HG02973 (cell line): ENCODE measurements at regions not wholly inside any gene's neighbourhood (a gene's known extent, or its start where the extent isn't known, plus 50 kb on each side); places are given as distances from the start of the nearest gene placed in this dataset.
"Not testable (repeated sequence)": the region's sequence is repeated elsewhere in the genome, so short reads cannot be mapped to it uniquely, and the experiment has no call there.

Source experiments
- ATAC-seq: cut with Tn5 transposase; IDR thresholded peaks from one replicate; pipeline ENCODE4 v1.9.1; 2021; ENCODE audit warnings: moderate library complexity; ENCODE audit not compliant: unreplicated experiment

DNA sequence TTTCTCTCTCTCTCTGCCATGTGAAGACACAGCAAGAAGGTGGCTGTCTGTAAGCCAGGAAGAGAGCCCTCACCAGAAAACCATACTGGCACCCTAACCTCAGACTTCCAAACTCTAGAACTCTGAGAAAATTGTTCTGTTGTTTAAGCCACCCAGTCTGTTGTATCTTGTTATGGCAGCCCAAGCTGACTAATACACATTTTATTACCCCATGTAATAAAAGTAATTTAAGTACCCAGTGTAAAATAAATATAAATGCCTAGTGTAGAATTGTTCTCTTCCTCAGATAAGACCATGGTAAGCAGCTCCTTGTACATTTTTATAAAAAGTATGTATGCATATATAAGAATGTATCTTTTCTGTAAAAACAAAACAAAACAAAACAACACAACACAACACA lies 119.7 kb downstream of the DTL start:
- ATAC-seq, result no peak

- no peak for ATAC-seq
These were observed 121.7 kb downstream of the DTL start for GRCh38 chr1:212157252-212157651.

DNA sequence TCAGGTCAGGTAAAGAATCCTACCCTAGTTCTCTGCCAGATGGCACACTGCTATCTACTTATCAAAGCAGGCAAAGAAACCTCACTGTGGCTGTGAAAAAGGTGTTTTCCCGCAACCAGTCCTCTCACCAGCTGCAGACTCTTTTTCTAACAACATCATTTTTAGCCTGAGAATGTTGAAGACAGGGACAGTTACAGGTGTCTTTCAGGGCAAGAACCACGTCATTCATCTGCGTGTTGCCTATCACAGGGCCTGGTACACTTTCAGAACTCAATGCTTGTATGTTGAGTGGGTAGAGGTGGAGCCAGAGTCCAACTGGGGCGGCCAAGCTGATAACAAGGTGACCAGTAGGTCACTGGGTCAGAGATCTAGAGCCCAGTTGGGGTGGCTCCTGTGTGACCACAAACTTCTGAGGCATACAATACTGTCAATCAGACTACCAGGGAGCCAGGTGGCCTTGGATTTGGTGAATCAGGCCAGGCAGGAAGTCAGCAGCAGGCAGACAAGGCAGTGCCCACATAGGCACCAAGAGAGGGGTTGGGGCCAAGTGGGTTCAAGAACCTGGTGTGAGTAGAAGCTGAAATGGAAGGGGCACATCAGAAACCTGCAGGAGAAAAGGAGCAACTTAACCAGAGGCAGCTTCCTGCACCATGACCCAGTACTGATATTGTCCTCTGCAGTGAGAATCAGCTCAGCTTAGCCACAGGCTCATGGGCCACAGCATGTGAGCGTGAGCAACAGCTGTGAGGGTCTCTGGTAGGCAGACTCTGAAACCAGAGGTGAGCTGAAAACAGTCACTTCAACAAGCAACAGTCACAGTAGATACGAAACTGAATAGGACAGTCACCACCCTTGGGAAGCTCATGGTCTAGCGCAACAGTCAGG lies 123.6 kb downstream of the DTL start:
- ATAC-seq, result no peak

GRCh38 chr1:212161231-212161781 lies 123.9 kb upstream of the PPP2R5A start:
- no peak for ATAC-seq

- peak; percentile 40 for ATAC-seq
These were observed 122.6 kb upstream of the PPP2R5A start for GRCh38 chr1:212162635-212163034.

DNA sequence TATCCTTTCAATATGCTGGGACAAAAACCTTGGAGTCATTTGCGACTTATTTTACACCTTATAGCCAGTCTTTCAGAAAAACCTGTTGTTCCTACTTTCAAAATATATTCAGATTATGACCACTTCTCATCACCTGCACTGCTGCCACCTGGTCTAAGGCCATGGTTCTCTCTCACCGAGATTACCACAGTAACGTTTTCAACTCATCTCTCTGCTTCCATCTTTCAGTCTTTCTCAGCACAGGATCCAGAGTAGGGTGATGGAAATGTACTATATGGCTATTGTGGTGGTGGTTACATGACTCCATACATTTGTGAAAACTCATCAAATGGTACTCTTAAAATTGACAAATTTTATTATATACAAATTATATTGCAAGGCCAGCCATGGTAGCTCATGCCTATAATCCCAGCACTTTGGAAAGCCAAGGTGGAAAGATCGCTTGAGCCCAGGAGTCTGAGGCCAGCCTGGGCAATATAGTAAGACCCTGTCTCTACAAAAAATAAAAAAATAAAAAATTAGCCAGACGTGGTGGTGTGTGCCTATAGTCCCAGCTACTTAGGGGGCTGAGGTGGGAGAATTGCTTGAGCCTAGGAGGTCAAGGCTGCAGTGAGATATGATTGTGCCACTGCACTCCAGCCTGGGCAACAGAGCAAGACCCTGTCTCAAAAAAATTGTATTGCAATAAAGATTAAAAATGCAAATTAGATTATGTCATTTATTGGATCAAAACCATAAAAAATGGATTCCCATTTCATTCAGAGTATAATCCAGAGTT lies 120.9 kb upstream of the PPP2R5A start:
- no peak for ATAC-seq

DNA sequence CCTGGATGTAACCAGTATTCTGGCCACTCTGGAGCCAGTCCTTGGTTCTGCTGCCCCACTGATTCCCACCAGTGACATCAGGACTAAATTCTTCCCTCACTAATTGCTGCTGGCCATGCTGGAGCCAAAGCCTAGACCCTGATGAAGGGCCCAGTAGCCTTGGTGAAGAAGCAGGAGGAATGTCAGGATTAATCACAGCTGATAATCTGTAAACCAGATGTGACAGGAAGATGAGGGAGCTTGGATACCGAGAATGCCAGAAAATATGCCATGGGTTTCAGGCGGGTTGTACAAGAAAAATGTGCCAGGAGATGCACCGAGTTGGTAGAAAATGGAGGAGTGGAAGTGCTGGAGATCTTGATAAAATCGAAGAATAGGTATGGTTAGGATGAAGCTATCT lies 119.0 kb upstream of the PPP2R5A start:
- no peak for ATAC-seq

DNA sequence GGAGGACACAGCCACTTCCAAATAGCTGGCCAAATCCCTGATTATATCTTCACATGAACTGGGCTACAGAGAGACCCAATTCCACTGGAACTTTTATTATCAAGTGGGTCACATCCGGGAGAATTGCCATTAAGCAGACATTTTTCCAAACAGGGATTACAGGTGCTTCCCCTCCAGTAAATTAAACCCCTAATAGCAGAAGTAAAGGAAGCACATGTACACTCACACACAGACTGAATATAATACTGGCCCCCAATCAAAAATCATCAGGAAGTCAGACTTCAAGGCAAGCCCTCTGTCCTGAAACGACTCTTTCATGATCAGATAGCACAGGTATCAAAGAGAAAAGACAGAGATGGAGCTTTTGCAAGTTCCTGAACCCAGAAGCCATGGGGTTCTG lies 118.6 kb upstream of the PPP2R5A start:
- no peak for ATAC-seq

- no peak for ATAC-seq
These were observed 118.1 kb upstream of the PPP2R5A start for GRCh38 chr1:212167098-212167497.

GRCh38 chr1:212173567-212173966 lies 111.6 kb upstream of the PPP2R5A start:
- no peak for ATAC-seq

GRCh38 chr1:212174295-212174694 lies 110.9 kb upstream of the PPP2R5A start:
- not testable (repeated sequence) for ATAC-seq

- ATAC-seq, result no peak
These were observed 107.7 kb upstream of the PPP2R5A start for GRCh38 chr1:212177542-212177941.

DNA sequence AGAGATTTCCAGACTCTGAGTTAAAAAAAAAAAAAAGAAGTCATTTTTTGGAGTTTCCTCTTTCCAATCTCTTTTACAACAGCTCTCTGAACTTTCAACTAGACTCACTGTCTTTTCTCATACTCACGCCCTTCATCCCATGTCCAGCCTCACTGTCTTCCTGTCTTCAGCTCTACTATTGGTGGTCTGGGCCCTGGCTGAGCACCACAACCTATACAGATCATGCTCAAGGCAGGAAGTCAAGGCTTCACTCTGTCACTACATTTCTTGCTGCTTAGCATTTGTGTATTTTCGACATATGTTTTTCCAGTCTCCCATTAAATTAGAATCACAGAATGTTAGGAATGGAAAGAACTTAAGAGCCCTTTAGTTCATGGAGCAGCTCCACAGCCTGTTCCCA lies 106.4 kb upstream of the PPP2R5A start:
- no peak for ATAC-seq

DNA sequence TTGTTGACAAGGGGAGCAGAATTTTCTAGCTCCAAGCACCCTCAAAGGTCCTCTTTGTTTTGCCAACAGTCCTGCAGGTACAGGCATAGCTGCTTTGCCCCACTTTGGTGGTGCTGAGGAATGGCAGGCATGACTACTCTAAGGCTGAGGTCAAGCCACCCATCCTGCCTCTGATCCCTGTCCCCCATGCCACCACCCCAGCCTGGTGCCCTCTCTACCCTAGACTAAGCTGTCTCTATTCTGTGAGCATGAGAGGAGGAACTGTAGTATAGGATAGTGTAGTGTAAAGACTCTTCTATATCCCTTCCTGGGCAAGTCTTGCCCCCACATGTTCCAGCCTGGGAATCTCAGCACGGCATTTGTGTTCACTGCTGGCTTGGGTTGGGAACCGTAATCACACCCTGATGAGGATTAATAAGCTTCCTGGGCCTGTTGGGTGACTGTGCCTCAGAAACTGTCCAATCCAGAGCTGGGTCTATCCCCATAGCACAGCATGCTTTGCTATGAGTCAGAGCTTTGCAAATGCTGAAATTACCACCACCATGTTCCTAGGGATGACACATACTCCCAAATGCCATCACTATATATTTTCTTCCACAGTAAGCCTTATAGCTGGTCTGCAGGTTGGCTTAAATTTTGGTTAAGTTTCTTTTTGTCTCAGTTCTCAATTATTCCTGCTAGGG lies 105.7 kb upstream of the PPP2R5A start:
- no peak for ATAC-seq

GRCh38 chr1:212181015-212181882 lies 104.0 kb upstream of the PPP2R5A start:
- ATAC-seq, result no peak

DNA sequence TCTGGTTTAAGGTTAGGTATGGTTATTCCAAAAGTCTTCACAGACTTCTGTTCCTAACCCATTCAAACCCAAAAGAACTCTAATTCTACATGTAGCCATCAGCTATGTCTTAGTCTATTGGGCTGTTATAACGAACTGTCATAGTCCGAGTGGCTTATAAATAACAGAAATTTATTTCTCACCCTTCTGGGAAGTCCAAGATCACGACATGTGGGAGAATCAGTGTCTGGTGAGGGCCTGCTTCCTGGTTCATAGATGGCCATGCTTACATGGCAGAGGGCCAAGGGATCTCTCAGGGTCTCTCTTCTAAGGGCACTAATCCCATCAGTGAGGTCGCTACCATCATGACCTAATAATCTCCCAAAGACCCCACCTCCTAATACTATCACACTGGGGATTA lies 103.0 kb upstream of the PPP2R5A start:
- ATAC-seq, result no peak

- no peak for ATAC-seq
These were observed 102.6 kb upstream of the PPP2R5A start for GRCh38 chr1:212182579-212182978.

DNA sequence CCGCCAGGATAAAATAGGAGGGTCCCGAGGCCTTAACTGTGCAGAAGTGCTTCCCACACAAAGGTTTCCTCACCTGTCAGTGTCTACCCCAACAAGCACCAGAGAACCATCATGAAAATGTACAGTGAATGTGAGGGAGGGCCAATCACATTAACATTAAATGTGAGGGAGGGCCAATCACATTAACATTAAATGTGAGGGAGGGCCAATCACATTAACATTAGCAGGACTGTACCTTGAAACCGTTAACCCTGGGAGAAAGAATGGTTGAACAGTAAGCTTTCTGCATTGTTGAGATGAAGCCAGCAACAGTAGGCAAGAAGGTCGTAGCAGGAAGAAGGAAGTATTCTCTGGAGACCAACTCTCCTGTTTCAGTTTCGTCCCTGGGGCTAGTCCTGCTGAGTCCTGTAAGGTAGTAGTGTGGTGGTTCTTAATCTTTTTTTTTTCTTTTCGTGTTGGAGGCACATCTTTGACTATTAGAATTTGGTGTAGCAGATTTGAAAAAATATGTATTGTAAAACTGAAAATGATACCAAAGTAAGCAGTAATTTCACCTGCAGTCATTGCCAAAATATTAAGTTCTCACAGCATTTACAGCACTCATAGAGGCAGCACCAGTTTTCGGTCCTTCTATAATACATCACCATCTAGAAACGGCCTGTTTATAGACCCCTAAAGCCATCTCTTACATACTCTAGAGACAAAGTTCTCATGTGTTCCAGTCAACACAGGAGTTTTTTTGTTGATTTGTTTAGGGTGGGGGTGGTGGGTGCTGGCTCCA lies 98.6 kb upstream of the PPP2R5A start:
- peak; percentile 97 for ATAC-seq

DNA sequence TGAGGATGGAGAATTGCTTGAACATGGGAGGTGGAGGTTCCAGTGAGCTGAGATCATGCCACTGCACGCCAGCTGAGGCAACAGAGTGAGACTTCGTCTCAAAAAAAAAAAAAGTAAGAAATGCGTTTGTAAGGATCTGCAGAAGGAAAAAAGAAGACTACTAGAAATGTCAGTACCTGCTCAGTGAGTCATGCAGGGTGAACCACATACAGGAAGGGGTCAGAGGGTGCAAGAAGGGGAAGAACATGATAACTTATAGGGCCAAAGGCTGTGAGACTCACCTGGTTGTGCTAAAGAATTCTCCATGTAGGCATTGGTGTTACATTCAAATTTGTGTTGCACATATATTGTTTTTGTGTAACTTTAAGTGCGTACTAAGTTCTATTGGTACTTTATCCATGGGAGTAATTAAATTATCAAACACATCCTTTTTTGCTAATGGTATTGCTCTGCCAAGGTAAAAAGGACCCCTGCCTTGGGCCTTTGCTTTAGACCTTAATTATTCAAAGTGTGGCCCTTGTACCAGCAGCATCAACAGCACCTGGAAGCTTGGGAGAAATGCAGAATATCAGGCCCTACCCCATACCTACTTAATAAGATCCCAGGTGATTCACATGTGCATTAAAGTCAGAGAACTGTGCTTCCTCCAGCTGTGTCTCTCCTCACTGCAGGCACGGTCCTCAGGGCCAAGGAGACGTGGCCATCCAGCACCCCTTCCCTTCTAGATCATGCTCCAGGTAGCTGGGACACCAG lies 96.4 kb upstream of the PPP2R5A start:
- no peak for ATAC-seq
